ENCODE measurements at regions not wholly inside any gene's neighbourhood (a gene's known extent, or its start where the extent isn't known, plus 50 kb on each side); places are given as distances from the start of the nearest gene placed in this dataset.

DNA sequence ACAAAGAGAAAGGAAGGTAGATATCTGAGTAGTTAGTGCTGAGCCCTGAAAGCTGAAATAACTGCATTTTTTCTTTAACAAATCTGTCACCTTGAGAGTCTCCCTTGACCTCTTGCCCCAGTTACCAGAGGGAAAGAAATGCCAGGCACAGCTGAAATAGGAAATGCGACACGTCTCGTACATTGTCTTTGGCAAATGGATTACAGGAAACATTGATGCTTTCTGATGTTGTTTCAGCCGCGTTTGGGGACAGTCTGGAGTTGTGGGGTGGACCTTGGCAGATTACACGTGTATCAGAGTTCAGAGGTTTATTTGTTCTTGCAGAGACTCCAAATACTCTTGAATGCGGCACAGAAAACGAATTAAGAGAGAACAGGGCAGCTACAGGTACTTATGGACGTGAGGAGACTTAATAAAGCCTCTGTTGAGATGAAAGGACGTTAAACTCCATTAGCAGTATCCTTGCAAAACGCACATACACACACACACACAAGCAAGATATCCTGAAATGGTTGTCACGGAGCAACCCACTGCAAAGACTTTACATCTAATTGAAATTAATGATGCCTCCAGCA lies 272.8 kb upstream of the RORA start:
- intact Hi-C loops (cut with micrococcal nuclease) (loop anchor here (2.0 kb wide), 1 partner anchor 27 kb away; no protein-coding TSS in a partner anchor), dilution Hi-C loops (cut with MboI; ENCODE audit: extremely low pct_ligation_motif_present, low sequenced_read_pairs) (no loop called here)
- H2AFZ ChIP-seq (ENCODE audit: low read depth, low read length) = peak overlapping the region; percentile 27
- no peaks in the 10 kb centered on the region for H3K9me3 ChIP-seq (replicated peaks; ENCODE audit: control insufficient read depth, insufficient read depth, low read length)
- H3K9me1 ChIP-seq (replicated peaks; ENCODE audit: control insufficient read depth, extremely low read depth, insufficient read depth, low read length) = no peaks in the 10 kb centered on the region
- no peak overlapping the region for H3K9ac ChIP-seq (replicated peaks; ENCODE audit: extremely low read depth, insufficient read depth, low read length)
- FAIRE-seq (no peak), DNase-seq (ENCODE audit: low read depth, low spot score) (peak; percentile 45)
- no TSS peak for BruUV-seq (replicated peaks)
- ChIA-PET POLR2A (no interaction called here), CTCF (interaction anchor here (1.0 kb wide), 1 partner anchor 16 kb away, joined by 3 read pairs; no protein-coding TSS in a partner anchor)
- no peaks in the 10 kb centered on the region for H3K79me2 ChIP-seq (ENCODE audit: control insufficient read depth, insufficient read depth, low read length)
- peak overlapping the region; percentile 13 for H3K4me2 ChIP-seq (ENCODE audit: insufficient read depth, low read length)
- no peak overlapping the region for H3K4me3 ChIP-seq (replicated peaks in 1 of 3; ENCODE audit: insufficient read depth in 1 of 3, low read depth in 1 of 3, low read length in 3 of 3)
- H3K27ac ChIP-seq (ENCODE audit: insufficient read depth, low read depth, low read length) = no peak overlapping the region
- peaks cover 9 to 13% of the 10 kb centered on the region in 2 experiments for H3K27me3 ChIP-seq (ENCODE audit: control insufficient read depth in 2 of 2, insufficient read depth in 2 of 2, low read length in 2 of 2)
- TF ChIP-seq JUN (IDR thresholded peaks at IDR 0.05; ENCODE audit: borderline replicate concordance, insufficient read depth, insufficient read length, low read depth) (no peak), CTCF (IDR thresholded peaks at IDR 0.05; ENCODE audit: extremely low read depth in 1 of 2, insufficient read depth in 1 of 2, low read depth in 1 of 2, low read length in 2 of 2) (no peak), FOS (IDR thresholded peaks at IDR 0.05; ENCODE audit: borderline replicate concordance, insufficient read depth, low read length) (no peak), POLR2A (IDR thresholded peaks at IDR 0.05; ENCODE audit: low read depth, low read length) (no peak), EZH2 (IDR thresholded peaks at IDR 0.05; ENCODE audit: borderline replicate concordance, low read depth, low read length, severe bottlenecking) (no peak), POLR2AphosphoS5 (IDR thresholded peaks at IDR 0.05; ENCODE audit: insufficient read depth, low read depth, low read length) (no peak), MYC (IDR thresholded peaks at IDR 0.05; ENCODE audit: low read depth, low read length) (no peak), GATA2 (IDR thresholded peaks at IDR 0.05; ENCODE audit: insufficient read depth, insufficient read length, low read depth, low read length) (no peak)
- TF ChIP-seq, protein P1, sequence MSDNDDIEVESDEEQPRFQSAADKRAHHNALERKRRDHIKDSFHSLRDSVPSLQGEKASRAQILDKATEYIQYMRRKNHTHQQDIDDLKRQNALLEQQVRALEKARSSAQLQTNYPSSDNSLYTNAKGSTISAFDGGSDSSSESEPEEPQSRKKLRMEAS (IDR thresholded peaks at IDR 0.05; ENCODE audit: insufficient read depth, insufficient read length) = no peak
- peaks cover 11% of the 10 kb centered on the region for H3K4me1 ChIP-seq (ENCODE audit: control insufficient read depth, extremely low read depth, insufficient read depth, low read length)
- no peaks in the 10 kb centered on the region for H3K36me3 ChIP-seq (ENCODE audit: control insufficient read depth in 2 of 2, extremely low read depth in 1 of 2, insufficient read depth in 2 of 2, low read length in 2 of 2)
- H4K20me1 ChIP-seq (replicated peaks; ENCODE audit: control insufficient read depth, extremely low read depth, insufficient read depth, low read length) = no peaks in the 10 kb centered on the region
